ENCODE measurements at regions not wholly inside any gene's neighbourhood (a gene's known extent, or its start where the extent isn't known, plus 50 kb on each side); places are given as distances from the start of the nearest gene placed in this dataset.
A peak's percentile ranks its signal among the peaks of the same experiment; 100 is the strongest.

GRCh38 chr12:23043646-23044045 lies 418.7 kb downstream of the ETNK1 start:
- Histone ChIP-seq H3K4me1 (ENCODE audit: low read depth) (no peaks in the 10 kb centered on the region), H3K4me3 (no peak overlapping the region), H3K9me3 (no peaks in the 10 kb centered on the region), H3K36me3 (ENCODE audit: low read depth) (no peaks in the 10 kb centered on the region)
- DNase-seq (no peak), ATAC-seq (no peak)
- intact Hi-C loops (cut with DNase I, micrococcal nuclease): no loop called here
- TF ChIP-seq CTCF (IDR thresholded peaks at IDR 0.05): no peak

DNA sequence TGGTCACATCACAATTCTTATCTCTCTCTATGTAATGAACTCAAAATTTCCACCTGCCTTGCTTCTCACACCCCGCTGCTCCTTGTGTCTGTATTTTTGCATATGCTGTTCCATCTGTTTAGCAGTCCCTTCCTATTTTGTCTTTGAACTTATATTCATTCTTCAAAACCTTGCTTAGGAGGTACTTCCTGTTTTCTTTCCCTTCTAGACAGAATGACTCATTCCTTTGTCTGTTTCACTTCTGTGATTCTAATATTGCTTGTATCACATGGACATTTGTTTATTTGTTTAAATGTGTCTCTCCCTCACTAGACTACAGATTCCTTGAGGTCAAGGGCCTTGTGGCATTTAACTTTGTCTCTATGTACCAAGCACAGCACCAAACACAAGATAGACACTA lies 424.2 kb downstream of the ETNK1 start:
- TF ChIP-seq CTCF (IDR thresholded peaks at IDR 0.05): no peak
- Histone ChIP-seq H3K9me3 (no peaks in the 10 kb centered on the region), H3K4me3 (no peak overlapping the region), H3K36me3 (ENCODE audit: low read depth) (no peaks in the 10 kb centered on the region), H3K4me1 (ENCODE audit: low read depth) (no peaks in the 10 kb centered on the region)
- no peak for DNase-seq
- no peak for ATAC-seq
- intact Hi-C loops (cut with DNase I, micrococcal nuclease): no loop called here

DNA sequence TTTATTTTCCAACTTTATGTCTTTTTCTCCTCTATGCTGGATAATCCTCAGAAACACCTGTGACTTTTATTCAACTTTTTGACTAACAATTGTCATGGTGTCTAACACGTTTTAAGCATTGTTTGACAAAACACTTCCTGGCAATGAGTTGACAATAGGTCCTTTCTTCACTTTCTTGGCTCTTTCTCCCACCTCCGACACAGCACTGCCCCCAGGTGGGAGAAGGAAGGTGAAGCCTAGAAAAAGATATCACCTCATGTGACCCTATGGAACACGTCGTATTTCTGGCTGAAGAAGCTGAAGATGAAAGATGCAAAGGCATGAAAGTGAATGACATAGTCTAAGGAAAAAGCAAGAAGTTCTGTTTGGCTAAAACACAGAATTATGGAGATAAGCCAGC lies 430.0 kb downstream of the ETNK1 start:
- no peak for TF ChIP-seq CTCF (IDR thresholded peaks at IDR 0.05)
- peak in 1 of 3 donors; percentile 13 for DNase-seq
- ATAC-seq: peak; percentile 36
- H3K4me3 ChIP-seq: no peak overlapping the region
- H3K4me1 ChIP-seq (ENCODE audit: low read depth): no peaks in the 10 kb centered on the region
- H3K9me3 ChIP-seq: no peaks in the 10 kb centered on the region
- no peaks in the 10 kb centered on the region for H3K36me3 ChIP-seq (ENCODE audit: low read depth)
- intact Hi-C loops (cut with DNase I, micrococcal nuclease): no loop called here

DNA sequence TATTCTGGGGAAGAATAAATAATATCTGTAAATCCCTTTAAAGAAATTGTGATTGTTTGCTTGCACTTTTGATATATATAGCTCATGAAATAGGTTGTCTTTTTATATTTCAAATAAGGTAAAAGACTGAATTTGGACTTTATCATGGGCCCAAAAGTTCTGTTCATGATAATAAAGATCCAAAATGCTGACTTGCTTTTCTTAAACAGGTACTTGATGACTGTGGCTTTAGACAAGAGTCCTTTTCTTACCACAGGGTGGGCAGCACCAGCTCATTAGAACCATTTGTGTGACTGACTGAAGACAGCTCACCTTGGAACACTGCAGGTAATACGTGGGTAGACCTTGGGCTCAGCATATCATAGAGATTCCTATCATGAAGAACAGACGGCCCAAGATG lies 432.6 kb downstream of the ETNK1 start:
- no peak for TF ChIP-seq CTCF (IDR thresholded peaks at IDR 0.05)
- Histone ChIP-seq H3K4me1 (ENCODE audit: low read depth) (no peaks in the 10 kb centered on the region), H3K36me3 (ENCODE audit: low read depth) (no peaks in the 10 kb centered on the region), H3K4me3 (no peak overlapping the region), H3K9me3 (no peaks in the 10 kb centered on the region)
- intact Hi-C loops (cut with DNase I, micrococcal nuclease): no loop called here
- ATAC-seq (no peak), DNase-seq (no peak)

DNA sequence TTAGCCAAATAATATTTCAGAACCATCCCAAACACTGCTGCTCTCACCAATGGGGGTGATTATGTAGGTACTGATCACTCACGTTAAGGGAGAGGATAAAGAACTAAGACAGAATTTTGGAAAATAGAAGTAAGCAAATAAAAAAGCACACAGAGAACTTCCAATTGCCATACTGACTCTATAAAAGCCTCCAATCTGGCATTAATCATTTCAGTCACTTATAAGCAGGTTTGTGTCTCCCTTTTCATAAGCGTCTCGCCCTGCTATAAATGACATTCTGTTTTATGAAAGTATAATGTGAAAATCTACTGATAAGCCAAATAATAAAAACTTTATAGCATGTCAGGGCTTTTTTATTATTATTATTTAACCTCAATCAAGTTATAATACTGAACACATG lies 435.2 kb downstream of the ETNK1 start:
- no peak for TF ChIP-seq CTCF (IDR thresholded peaks at IDR 0.05)
- DNase-seq (no peak), ATAC-seq (no peak)
- H3K36me3 ChIP-seq (ENCODE audit: low read depth): no peaks in the 10 kb centered on the region
- no peaks in the 10 kb centered on the region for H3K9me3 ChIP-seq
- H3K4me3 ChIP-seq: no peak overlapping the region
- no peaks in the 10 kb centered on the region for H3K4me1 ChIP-seq (ENCODE audit: low read depth)
- intact Hi-C loops (cut with DNase I, micrococcal nuclease): no loop called here

DNA sequence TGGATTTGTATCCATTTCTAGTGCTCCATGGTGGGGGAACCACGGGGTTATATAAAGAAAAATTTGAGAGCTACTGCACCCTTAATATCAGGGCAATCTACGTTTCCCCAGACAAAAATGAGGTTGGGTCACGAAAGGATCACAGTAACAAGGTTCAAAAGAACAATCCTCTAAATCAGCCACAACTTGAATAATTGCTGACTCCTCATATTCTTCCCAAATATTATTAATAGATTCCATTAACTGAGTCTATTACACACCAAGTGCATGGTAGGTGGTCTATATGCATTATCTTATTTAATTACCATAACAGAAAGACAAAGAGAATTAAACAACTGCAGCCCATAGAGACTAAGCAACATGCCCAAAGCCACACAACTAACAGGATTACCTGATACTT lies 438.2 kb downstream of the ETNK1 start:
- intact Hi-C loops (cut with DNase I, micrococcal nuclease): no loop called here
- no peaks in the 10 kb centered on the region for H3K4me1 ChIP-seq (ENCODE audit: low read depth)
- no peak overlapping the region for H3K4me3 ChIP-seq
- DNase-seq (no peak), ATAC-seq (no peak)
- H3K9me3 ChIP-seq: no peaks in the 10 kb centered on the region
- H3K36me3 ChIP-seq (ENCODE audit: low read depth): no peaks in the 10 kb centered on the region
- no peak for TF ChIP-seq CTCF (IDR thresholded peaks at IDR 0.05)
